Skin epidermis (tissue), 12 donors: ENCODE measurements at regions not wholly inside any gene's neighbourhood (a gene's known extent, or its start where the extent isn't known, plus 50 kb on each side); places are given as distances from the start of the nearest gene placed in this dataset.
A peak's percentile ranks its signal among the peaks of the same experiment; 100 is the strongest.

Source experiments
- H3K27ac ChIP-seq, 21 experiments: fragments of 200-600 bp; sonication (generic) in 11 of 21; one replicate each; pipeline ENCODE4 v1.5.0; 2020; ENCODE audit warnings: mild to moderate bottlenecking in 3 of 21, inconsistent platforms in 2 of 21, moderate library complexity in 2 of 21
- H3K4me3 ChIP-seq, 7 experiments: fragments of 200-600 bp; sonication (generic) in 2 of 7; one replicate each; pipeline ENCODE4 v1.5.0; 2020; ENCODE audit warnings: inconsistent platforms in 2 of 7, mild to moderate bottlenecking in 2 of 7, moderate library complexity in 1 of 7

- no peak overlapping the region for H3K4me3 ChIP-seq
- no peak overlapping the region for H3K27ac ChIP-seq
Measured at GRCh38 chr12:94762259-94762942, 112.0 kb upstream of the TMCC3 start.

- Histone ChIP-seq H3K27ac (no peak overlapping the region), H3K4me3 (no peak overlapping the region)
Measured at GRCh38 chr12:94761559-94761958, 111.2 kb upstream of the TMCC3 start.

- Histone ChIP-seq H3K27ac (no peak overlapping the region), H3K4me3 (no peak overlapping the region)
Measured at GRCh38 chr12:94760786-94761185, 110.4 kb upstream of the TMCC3 start.

- no peak overlapping the region for H3K4me3 ChIP-seq
- no peak overlapping the region for H3K27ac ChIP-seq
Measured at GRCh38 chr12:94756789-94757188, 106.4 kb upstream of the TMCC3 start.

- no peak overlapping the region for H3K27ac ChIP-seq
- H3K4me3 ChIP-seq: no peak overlapping the region
Measured at GRCh38 chr12:94755598-94755997, 105.2 kb upstream of the TMCC3 start.

GRCh38 chr12:94754653-94755052 lies 104.3 kb upstream of the TMCC3 start:
- no peak overlapping the region for H3K4me3 ChIP-seq
- H3K27ac ChIP-seq: no peak overlapping the region

GRCh38 chr12:94753036-94753679 lies 102.8 kb upstream of the TMCC3 start:
- Histone ChIP-seq H3K27ac (no peak overlapping the region), H3K4me3 (no peak overlapping the region)

- Histone ChIP-seq H3K4me3 (no peak overlapping the region), H3K27ac (no peak overlapping the region)
Measured at GRCh38 chr12:94750864-94751263, 100.5 kb upstream of the TMCC3 start.

- no peak overlapping the region for H3K27ac ChIP-seq
- no peak overlapping the region for H3K4me3 ChIP-seq
Measured at GRCh38 chr12:94749890-94750289, 99.5 kb upstream of the TMCC3 start.

GRCh38 chr12:94749455-94749854 lies 99.1 kb upstream of the TMCC3 start:
- no peak overlapping the region for H3K27ac ChIP-seq
- H3K4me3 ChIP-seq: no peak overlapping the region

- Histone ChIP-seq H3K4me3 (no peak overlapping the region), H3K27ac (no peak overlapping the region)
Measured at GRCh38 chr12:94748726-94749421, 98.5 kb upstream of the TMCC3 start.

GRCh38 chr12:94745562-94745961 lies 95.2 kb upstream of the TMCC3 start:
- H3K27ac ChIP-seq: no peak overlapping the region
- no peak overlapping the region for H3K4me3 ChIP-seq

- Histone ChIP-seq H3K4me3 (no peak overlapping the region), H3K27ac (no peak overlapping the region)
Measured at GRCh38 chr12:94743174-94743573, 92.8 kb upstream of the TMCC3 start.

- Histone ChIP-seq H3K27ac (no peak overlapping the region), H3K4me3 (no peak overlapping the region)
Measured at GRCh38 chr12:94740601-94741362, 90.4 kb upstream of the TMCC3 start.

GRCh38 chr12:94736820-94737219 lies 86.5 kb upstream of the TMCC3 start:
- no peak overlapping the region for H3K27ac ChIP-seq

GRCh38 chr12:94736004-94736403 lies 85.6 kb upstream of the TMCC3 start:
- Histone ChIP-seq H3K27ac (no peak overlapping the region), H3K4me3 (no peak overlapping the region)

More at GRCh38 chr12:94736820-94737219, 86.5 kb upstream of the TMCC3 start:
- no peak overlapping the region for H3K4me3 ChIP-seq

GRCh38 chr12:94733727-94734126 lies 83.4 kb upstream of the TMCC3 start:
- no peak overlapping the region for H3K4me3 ChIP-seq
- no peak overlapping the region for H3K27ac ChIP-seq

- no peak overlapping the region for H3K4me3 ChIP-seq
Measured at GRCh38 chr12:94732367-94732990, 82.1 kb upstream of the TMCC3 start.

GRCh38 chr12:94731733-94732360 lies 81.5 kb upstream of the TMCC3 start:
- Histone ChIP-seq H3K4me3 (no peak overlapping the region), H3K27ac (peak overlapping the region in 1 of 21 experiments; percentile 50)

More at GRCh38 chr12:94732367-94732990, 82.1 kb upstream of the TMCC3 start:
- H3K27ac ChIP-seq: no peak overlapping the region
